IMR-90 (cell line): ENCODE measurements at regions not wholly inside any gene's neighbourhood (a gene's known extent, or its start where the extent isn't known, plus 50 kb on each side); places are given as distances from the start of the nearest gene placed in this dataset.

ENCODE experiments used
- BHLHE40 ChIP-seq: fragments of 150-350 bp; IDR thresholded peaks from 2 replicates; pipeline ENCODE4 v1.6.1; 2016; ENCODE audit warnings: mild to moderate bottlenecking, low read depth, low read length
- MAFK ChIP-seq: IDR thresholded peaks from 2 replicates; pipeline ENCODE4 v1.6.1; 2012; ENCODE audit warnings: low read depth, low read length, improper control_type of control experiment
- MAZ ChIP-seq: IDR thresholded peaks from 2 replicates; pipeline ENCODE4 v1.6.1; 2012; ENCODE audit warnings: low read depth, mild to moderate bottlenecking, low read length, improper control_type of control experiment, moderate library complexity, borderline replicate concordance
- MXI1 ChIP-seq: IDR thresholded peaks from 2 replicates; pipeline ENCODE4 v1.6.1; 2012; ENCODE audit warnings: low read depth, mild to moderate bottlenecking, low read length, moderate library complexity, borderline replicate concordance
- NFE2L2 ChIP-seq: fragments of 150-350 bp; IDR thresholded peaks from 2 replicates; pipeline ENCODE4 v1.6.1; 2016; ENCODE audit warnings: low read depth, mild to moderate bottlenecking, low read length
- POLR2A ChIP-seq: IDR thresholded peaks from 2 replicates; pipeline ENCODE4 v1.6.1; 2012; ENCODE audit warnings: mild to moderate bottlenecking, low read depth, low read length
- RAD21 ChIP-seq: IDR thresholded peaks from 2 replicates; pipeline ENCODE4 v1.6.1; 2012; ENCODE audit warnings: low read length, improper control_type of control experiment
- RCOR1 ChIP-seq: IDR thresholded peaks from 2 replicates; pipeline ENCODE4 v1.6.1; 2012; ENCODE audit warnings: mild to moderate bottlenecking, low read length, improper control_type of control experiment; ENCODE audit not compliant: insufficient replicate concordance
- RFX5 ChIP-seq: IDR thresholded peaks from 2 replicates; pipeline ENCODE4 v1.8.0; 2012; ENCODE audit warnings: low read depth, mild to moderate bottlenecking, low read length, moderate library complexity
- SMC3 ChIP-seq: fragments of 150-350 bp; IDR thresholded peaks from 2 replicates; pipeline ENCODE4 v1.6.1; 2016; ENCODE audit warnings: low read depth, mild to moderate bottlenecking, antibody characterized with exemption, low read length, moderate library complexity
- TF ChIP-seq, protein P1 (sequence below): conservative IDR thresholded peaks from 2 replicates; pipeline ENCODE4 v1.5.1; 2012; ENCODE audit warnings: mild to moderate bottlenecking, low read depth, low read length, improper control_type of control experiment
- TF ChIP-seq, protein P2 (sequence below): fragments of 150-350 bp; IDR thresholded peaks from 2 replicates; pipeline ENCODE4 v1.6.1; 2017; ENCODE audit warnings: mild to moderate bottlenecking, antibody characterized with exemption, low read length, low read depth
- TF ChIP-seq, protein P3 (sequence below): fragments of 150-350 bp; IDR thresholded peaks from 2 replicates; pipeline ENCODE4 v1.6.1; 2016; ENCODE audit warnings: low read depth, mild to moderate bottlenecking, low read length, moderate library complexity, borderline replicate concordance

DNA sequence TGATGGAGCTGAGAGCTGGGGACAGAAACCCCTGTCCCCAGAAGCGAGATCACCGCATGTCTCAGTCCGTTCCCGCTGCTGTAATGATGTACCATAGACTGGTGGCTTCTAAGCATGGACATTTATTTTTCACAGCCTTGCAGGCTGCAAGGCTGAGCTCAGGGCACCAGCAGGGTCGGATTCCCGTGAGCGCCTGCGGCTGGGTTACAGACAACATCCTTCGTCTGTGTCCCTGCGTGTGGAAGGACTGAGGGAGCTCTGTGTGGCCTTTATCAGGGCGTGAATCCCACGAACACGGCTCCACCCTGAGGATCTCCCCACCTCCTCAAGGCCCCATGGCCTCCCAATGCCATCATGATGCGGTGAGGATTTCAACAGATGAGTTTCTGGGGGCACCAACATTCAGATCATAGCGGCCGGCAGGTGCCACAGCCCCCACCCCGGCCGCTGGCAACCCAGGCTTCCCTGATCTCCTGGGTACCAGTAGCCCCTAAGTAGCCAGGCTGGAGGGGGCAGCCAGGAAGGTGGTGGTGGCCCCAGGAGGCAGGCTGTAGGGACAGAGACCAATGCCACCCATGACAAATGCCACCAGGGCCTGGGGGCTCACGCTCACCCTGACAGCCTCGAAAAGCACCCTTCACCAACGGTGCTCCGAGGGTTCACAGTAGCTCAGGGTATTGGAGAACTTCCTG lies 104.4 kb downstream of the CRYAA start:
- TF ChIP-seq, protein P1, sequence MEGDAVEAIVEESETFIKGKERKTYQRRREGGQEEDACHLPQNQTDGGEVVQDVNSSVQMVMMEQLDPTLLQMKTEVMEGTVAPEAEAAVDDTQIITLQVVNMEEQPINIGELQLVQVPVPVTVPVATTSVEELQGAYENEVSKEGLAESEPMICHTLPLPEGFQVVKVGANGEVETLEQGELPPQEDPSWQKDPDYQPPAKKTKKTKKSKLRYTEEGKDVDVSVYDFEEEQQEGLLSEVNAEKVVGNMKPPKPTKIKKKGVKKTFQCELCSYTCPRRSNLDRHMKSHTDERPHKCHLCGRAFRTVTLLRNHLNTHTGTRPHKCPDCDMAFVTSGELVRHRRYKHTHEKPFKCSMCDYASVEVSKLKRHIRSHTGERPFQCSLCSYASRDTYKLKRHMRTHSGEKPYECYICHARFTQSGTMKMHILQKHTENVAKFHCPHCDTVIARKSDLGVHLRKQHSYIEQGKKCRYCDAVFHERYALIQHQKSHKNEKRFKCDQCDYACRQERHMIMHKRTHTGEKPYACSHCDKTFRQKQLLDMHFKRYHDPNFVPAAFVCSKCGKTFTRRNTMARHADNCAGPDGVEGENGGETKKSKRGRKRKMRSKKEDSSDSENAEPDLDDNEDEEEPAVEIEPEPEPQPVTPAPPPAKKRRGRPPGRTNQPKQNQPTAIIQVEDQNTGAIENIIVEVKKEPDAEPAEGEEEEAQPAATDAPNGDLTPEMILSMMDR, result no peak
- TF ChIP-seq POLR2A (no peak), NFE2L2 (no peak), MAFK (no peak), RAD21 (no peak), SMC3 (no peak), MXI1 (no peak), MAZ (no peak), BHLHE40 (no peak), RCOR1 (no peak), RFX5 (no peak)
- TF ChIP-seq, protein P2, sequence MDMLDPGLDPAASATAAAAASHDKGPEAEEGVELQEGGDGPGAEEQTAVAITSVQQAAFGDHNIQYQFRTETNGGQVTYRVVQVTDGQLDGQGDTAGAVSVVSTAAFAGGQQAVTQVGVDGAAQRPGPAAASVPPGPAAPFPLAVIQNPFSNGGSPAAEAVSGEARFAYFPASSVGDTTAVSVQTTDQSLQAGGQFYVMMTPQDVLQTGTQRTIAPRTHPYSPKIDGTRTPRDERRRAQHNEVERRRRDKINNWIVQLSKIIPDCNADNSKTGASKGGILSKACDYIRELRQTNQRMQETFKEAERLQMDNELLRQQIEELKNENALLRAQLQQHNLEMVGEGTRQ, result no peak
- TF ChIP-seq, protein P3, sequence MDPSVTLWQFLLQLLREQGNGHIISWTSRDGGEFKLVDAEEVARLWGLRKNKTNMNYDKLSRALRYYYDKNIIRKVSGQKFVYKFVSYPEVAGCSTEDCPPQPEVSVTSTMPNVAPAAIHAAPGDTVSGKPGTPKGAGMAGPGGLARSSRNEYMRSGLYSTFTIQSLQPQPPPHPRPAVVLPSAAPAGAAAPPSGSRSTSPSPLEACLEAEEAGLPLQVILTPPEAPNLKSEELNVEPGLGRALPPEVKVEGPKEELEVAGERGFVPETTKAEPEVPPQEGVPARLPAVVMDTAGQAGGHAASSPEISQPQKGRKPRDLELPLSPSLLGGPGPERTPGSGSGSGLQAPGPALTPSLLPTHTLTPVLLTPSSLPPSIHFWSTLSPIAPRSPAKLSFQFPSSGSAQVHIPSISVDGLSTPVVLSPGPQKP, result no peak
